ENCODE measurements at regions not wholly inside any gene's neighbourhood (a gene's known extent, or its start where the extent isn't known, plus 50 kb on each side); places are given as distances from the start of the nearest gene placed in this dataset.

GRCh38 chr14:65310568-65310967 is 102.0 kb upstream of the FUT8 start:
- Mint-ChIP-seq H3K4me1 (ENCODE audit: low read depth) (peaks cover 20% of the 10 kb centered on the region), H3K27ac (no peak overlapping the region), H3K36me3 (peaks cover 5% of the 10 kb centered on the region), H3K4me3 (no peak overlapping the region), H3K9me3 (ENCODE audit: low read depth) (no peaks in the 10 kb centered on the region), H3K27me3 (no peaks in the 10 kb centered on the region)

- H3K27ac Mint-ChIP-seq: no peak overlapping the region
- peaks cover 6% of the 10 kb centered on the region for H3K36me3 Mint-ChIP-seq
- no peak overlapping the region for H3K4me3 Mint-ChIP-seq
- H3K9me3 Mint-ChIP-seq (ENCODE audit: low read depth): no peaks in the 10 kb centered on the region
- H3K4me1 Mint-ChIP-seq (ENCODE audit: low read depth): peaks cover 20% of the 10 kb centered on the region
- no peaks in the 10 kb centered on the region for H3K27me3 Mint-ChIP-seq
Observed at GRCh38 chr14:65312859-65313258, 99.7 kb upstream of the FUT8 start.

GRCh38 chr14:65318636-65319506 is 93.7 kb upstream of the FUT8 start:
- no peak overlapping the region for H3K4me3 Mint-ChIP-seq
- peaks cover 46% of the 10 kb centered on the region for H3K4me1 Mint-ChIP-seq (ENCODE audit: low read depth)
- peak overlapping the region; percentile 42 for H3K27ac Mint-ChIP-seq
- H3K36me3 Mint-ChIP-seq: peaks cover 5% of the 10 kb centered on the region
- no peaks in the 10 kb centered on the region for H3K27me3 Mint-ChIP-seq
- no peaks in the 10 kb centered on the region for H3K9me3 Mint-ChIP-seq (ENCODE audit: low read depth)

GRCh38 chr14:65320661-65321308 is 91.7 kb upstream of the FUT8 start:
- Mint-ChIP-seq H3K36me3 (peaks cover 9% of the 10 kb centered on the region), H3K4me1 (ENCODE audit: low read depth) (peaks cover 33% of the 10 kb centered on the region), H3K27me3 (no peaks in the 10 kb centered on the region), H3K4me3 (no peak overlapping the region), H3K27ac (peak overlapping the region; percentile 22), H3K9me3 (ENCODE audit: low read depth) (no peaks in the 10 kb centered on the region)

DNA sequence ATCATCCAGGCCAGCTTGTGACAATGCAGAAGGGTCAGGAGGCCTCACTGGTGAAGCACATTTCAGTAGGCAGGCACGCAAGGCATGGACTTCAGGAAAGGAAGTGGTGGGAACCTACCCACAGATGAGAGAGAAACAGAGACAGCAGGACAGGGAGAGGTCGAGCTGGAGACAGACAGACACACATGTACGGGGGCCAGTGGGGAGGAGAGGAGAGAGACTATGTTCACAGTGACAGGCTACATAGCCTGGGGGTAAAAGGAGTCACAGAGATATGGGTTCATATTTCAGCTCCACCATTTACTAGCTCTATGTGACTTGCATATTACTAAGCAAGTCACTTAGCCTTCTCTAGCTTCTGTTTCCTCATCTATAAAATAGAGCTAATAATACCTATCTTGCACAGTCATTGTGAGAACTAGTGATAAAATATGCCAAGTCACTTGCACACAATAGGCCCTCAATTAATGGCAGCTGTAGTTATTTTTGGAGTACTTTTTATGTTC is 91.1 kb upstream of the FUT8 start:
- H3K36me3 Mint-ChIP-seq: peaks cover 9% of the 10 kb centered on the region
- H3K27me3 Mint-ChIP-seq: no peaks in the 10 kb centered on the region
- peaks cover 33% of the 10 kb centered on the region for H3K4me1 Mint-ChIP-seq (ENCODE audit: low read depth)
- no peaks in the 10 kb centered on the region for H3K9me3 Mint-ChIP-seq (ENCODE audit: low read depth)
- no peak overlapping the region for H3K4me3 Mint-ChIP-seq
- H3K27ac Mint-ChIP-seq: peak overlapping the region; percentile 31

DNA sequence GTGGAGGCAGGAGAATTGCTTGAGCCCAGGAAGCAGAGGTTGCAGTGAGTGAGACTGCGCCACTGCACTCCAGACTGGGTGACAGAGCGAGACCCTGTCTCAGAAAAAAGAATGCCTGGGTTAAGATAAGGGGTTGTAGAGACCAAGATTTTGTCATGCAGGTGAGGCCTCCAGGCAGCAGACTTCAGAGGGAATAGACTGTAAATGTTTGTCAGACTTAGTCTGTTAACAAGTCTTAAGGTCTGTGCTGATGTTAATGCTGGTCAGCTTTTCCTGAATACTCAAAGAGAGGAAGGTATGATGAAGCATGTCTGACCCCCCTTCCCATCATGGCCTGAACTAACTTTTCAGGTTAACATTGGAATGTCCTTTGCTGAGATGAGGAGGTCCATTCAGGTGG is 83.0 kb upstream of the FUT8 start:
- Mint-ChIP-seq H3K27me3 (no peaks in the 10 kb centered on the region), H3K9me3 (ENCODE audit: low read depth) (no peaks in the 10 kb centered on the region), H3K4me1 (ENCODE audit: low read depth) (peaks cover 16% of the 10 kb centered on the region), H3K27ac (no peak overlapping the region), H3K4me3 (no peak overlapping the region), H3K36me3 (peaks cover 4% of the 10 kb centered on the region)

- Mint-ChIP-seq H3K27ac (no peak overlapping the region), H3K27me3 (no peaks in the 10 kb centered on the region), H3K9me3 (ENCODE audit: low read depth) (no peaks in the 10 kb centered on the region), H3K4me1 (ENCODE audit: low read depth) (peaks cover 20% of the 10 kb centered on the region), H3K4me3 (no peak overlapping the region), H3K36me3 (peaks cover 4% of the 10 kb centered on the region)
Observed at GRCh38 chr14:65329911-65330310, 82.6 kb upstream of the FUT8 start.

DNA sequence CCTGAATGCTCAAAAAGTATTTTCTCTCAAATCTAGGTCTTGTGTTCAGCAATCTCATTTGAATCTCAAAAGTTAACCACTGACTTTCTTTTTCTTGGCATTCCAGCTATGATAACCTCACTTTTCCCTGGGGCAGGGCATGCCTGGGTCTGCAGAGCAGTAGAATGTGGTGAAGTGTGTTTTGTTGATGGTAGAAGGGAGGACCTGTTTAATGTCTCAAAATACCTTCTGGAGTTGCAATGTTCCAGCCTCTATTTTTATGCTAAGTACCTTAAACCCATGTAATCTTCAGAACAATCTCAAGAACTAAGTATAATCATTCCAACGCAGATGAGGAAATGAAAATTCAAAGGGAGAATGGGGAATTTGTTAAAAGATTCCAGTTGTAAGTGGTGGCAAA is 82.1 kb upstream of the FUT8 start:
- H3K36me3 Mint-ChIP-seq: peaks cover 3% of the 10 kb centered on the region
- H3K27me3 Mint-ChIP-seq: no peaks in the 10 kb centered on the region
- no peaks in the 10 kb centered on the region for H3K9me3 Mint-ChIP-seq (ENCODE audit: low read depth)
- H3K27ac Mint-ChIP-seq: peak overlapping the region; percentile 55
- H3K4me1 Mint-ChIP-seq (ENCODE audit: low read depth): peaks cover 24% of the 10 kb centered on the region
- no peak overlapping the region for H3K4me3 Mint-ChIP-seq

- Mint-ChIP-seq H3K4me3 (no peak overlapping the region), H3K27ac (no peak overlapping the region), H3K27me3 (no peaks in the 10 kb centered on the region), H3K4me1 (ENCODE audit: low read depth) (peaks cover 34% of the 10 kb centered on the region), H3K36me3 (no peaks in the 10 kb centered on the region), H3K9me3 (ENCODE audit: low read depth) (no peaks in the 10 kb centered on the region)
Observed at GRCh38 chr14:65331652-65332051, 80.9 kb upstream of the FUT8 start.

- H3K4me3 Mint-ChIP-seq: no peak overlapping the region
- no peaks in the 10 kb centered on the region for H3K36me3 Mint-ChIP-seq
- H3K4me1 Mint-ChIP-seq (ENCODE audit: low read depth): peaks cover 39% of the 10 kb centered on the region
- no peaks in the 10 kb centered on the region for H3K27me3 Mint-ChIP-seq
- no peak overlapping the region for H3K27ac Mint-ChIP-seq
- H3K9me3 Mint-ChIP-seq (ENCODE audit: low read depth): no peaks in the 10 kb centered on the region
Observed at GRCh38 chr14:65332141-65332871, 80.2 kb upstream of the FUT8 start.

- no peaks in the 10 kb centered on the region for H3K36me3 Mint-ChIP-seq
- no peaks in the 10 kb centered on the region for H3K9me3 Mint-ChIP-seq (ENCODE audit: low read depth)
- H3K4me3 Mint-ChIP-seq: no peak overlapping the region
- peaks cover 47% of the 10 kb centered on the region for H3K4me1 Mint-ChIP-seq (ENCODE audit: low read depth)
- no peaks in the 10 kb centered on the region for H3K27me3 Mint-ChIP-seq
- H3K27ac Mint-ChIP-seq: peak overlapping the region; percentile 46
Observed at GRCh38 chr14:65333943-65334687, 78.4 kb upstream of the FUT8 start.

- Mint-ChIP-seq H3K27me3 (no peaks in the 10 kb centered on the region), H3K4me1 (ENCODE audit: low read depth) (peaks cover 48% of the 10 kb centered on the region), H3K9me3 (ENCODE audit: low read depth) (no peaks in the 10 kb centered on the region), H3K4me3 (peak overlapping the region; percentile 30), H3K27ac (peak overlapping the region; percentile 77), H3K36me3 (peaks cover 1% of the 10 kb centered on the region)
Observed at GRCh38 chr14:65334765-65335410, 77.6 kb upstream of the FUT8 start.

GRCh38 chr14:65335411-65335947 is 77.1 kb upstream of the FUT8 start:
- Mint-ChIP-seq H3K4me1 (ENCODE audit: low read depth) (peaks cover 52% of the 10 kb centered on the region), H3K4me3 (peak overlapping the region; percentile 30), H3K36me3 (peaks cover 3% of the 10 kb centered on the region), H3K27ac (peak overlapping the region; percentile 77), H3K9me3 (ENCODE audit: low read depth) (no peaks in the 10 kb centered on the region), H3K27me3 (no peaks in the 10 kb centered on the region)

DNA sequence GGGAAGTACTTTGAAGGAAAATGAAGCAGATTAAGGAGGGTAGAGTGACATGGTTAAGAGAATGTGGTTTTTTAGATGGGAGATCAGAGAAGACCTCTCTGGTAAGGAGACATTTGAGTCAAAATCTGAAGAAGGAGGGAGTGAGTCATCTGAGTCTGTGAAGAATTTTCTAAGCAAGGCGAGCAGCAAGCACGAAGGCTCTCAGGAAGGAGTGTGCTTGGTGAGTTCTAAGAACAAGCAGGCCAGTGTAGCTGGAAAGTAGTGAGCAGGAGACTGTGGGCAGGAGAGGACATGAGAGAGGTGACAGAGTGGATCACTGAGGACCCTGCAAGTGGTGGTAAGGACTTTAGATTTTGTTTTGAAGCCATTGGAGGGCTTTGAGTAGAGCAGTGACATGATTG is 76.3 kb upstream of the FUT8 start:
- Mint-ChIP-seq H3K9me3 (ENCODE audit: low read depth) (no peaks in the 10 kb centered on the region), H3K4me1 (ENCODE audit: low read depth) (peaks cover 52% of the 10 kb centered on the region), H3K27ac (peak overlapping the region; percentile 92), H3K4me3 (peak overlapping the region; percentile 77), H3K36me3 (peaks cover 3% of the 10 kb centered on the region), H3K27me3 (no peaks in the 10 kb centered on the region)
